GM12878 (cell line): ENCODE measurements at regions not wholly inside any gene's neighbourhood (a gene's known extent, or its start where the extent isn't known, plus 50 kb on each side); places are given as distances from the start of the nearest gene placed in this dataset.

Source experiments
- POLR2A ChIP-seq: IDR thresholded peaks from 2 replicates; pipeline ENCODE4 v1.6.1; 2011; ENCODE audit warnings: low read depth, mild to moderate bottlenecking, low read length
- RFX5 ChIP-seq: IDR thresholded peaks from 2 replicates; pipeline ENCODE4 v1.6.1; 2011; ENCODE audit warnings: low read depth, low read length, improper control_type of control experiment
- YY1 ChIP-seq: IDR thresholded peaks from 2 replicates; pipeline ENCODE4 v1.6.1; 2011; ENCODE audit warnings: low read depth, mild to moderate bottlenecking, low read length

- TF ChIP-seq YY1 = no peak
- TF ChIP-seq RFX5 = no peak
- no peak for TF ChIP-seq POLR2A
Measured at GRCh38 chr12:30072824-30073223, 289.1 kb upstream of the TMTC1 start.
